ENCODE measurements at regions not wholly inside any gene's neighbourhood (a gene's known extent, or its start where the extent isn't known, plus 50 kb on each side); places are given as distances from the start of the nearest gene placed in this dataset.
"Not testable (repeated sequence)": the region's sequence is repeated elsewhere in the genome, so short reads cannot be mapped to it uniquely, and the experiment has no call there.

- DNase-seq: no peak
Measured at GRCh38 chr2:146429366-146429765, 1415.5 kb upstream of the ACVR2A start.

GRCh38 chr2:146417942-146418341 lies 1426.9 kb upstream of the ACVR2A start:
- no peak for DNase-seq

GRCh38 chr2:146415291-146415690 lies 1429.5 kb upstream of the ACVR2A start:
- DNase-seq: peak; percentile 75

- DNase-seq: no peak
Measured at GRCh38 chr2:146414456-146414855, 1430.4 kb upstream of the ACVR2A start.

GRCh38 chr2:146413086-146413610 lies 1431.7 kb upstream of the ACVR2A start:
- no peak for DNase-seq

- DNase-seq: no peak
Measured at GRCh38 chr2:146412625-146413024, 1432.2 kb upstream of the ACVR2A start.

- not testable (repeated sequence) for DNase-seq
Measured at GRCh38 chr2:146405402-146406309, 1439.2 kb upstream of the ACVR2A start.

GRCh38 chr2:146403546-146404160 lies 1441.2 kb upstream of the ACVR2A start:
- DNase-seq: not testable (repeated sequence)

GRCh38 chr2:146392631-146393030 lies 1452.2 kb upstream of the ACVR2A start:
- no peak for DNase-seq

GRCh38 chr2:146392186-146392585 lies 1452.6 kb upstream of the ACVR2A start:
- no peak for DNase-seq

GRCh38 chr2:146388757-146389156 lies 1456.1 kb upstream of the ACVR2A start:
- no peak for DNase-seq

- no peak for DNase-seq
Measured at GRCh38 chr2:146386096-146386495, 1458.7 kb upstream of the ACVR2A start.

- DNase-seq: no peak
Measured at GRCh38 chr2:146385031-146385430, 1459.8 kb upstream of the ACVR2A start.

GRCh38 chr2:146376511-146377064 lies 1468.2 kb upstream of the ACVR2A start:
- DNase-seq: no peak

GRCh38 chr2:146374505-146374904 lies 1470.3 kb upstream of the ACVR2A start:
- DNase-seq: no peak

- DNase-seq: not testable (repeated sequence)
Measured at GRCh38 chr2:146371364-146371763, 1473.5 kb upstream of the ACVR2A start.

- DNase-seq: no peak
Measured at GRCh38 chr2:146370826-146371225, 1474.0 kb upstream of the ACVR2A start.

GRCh38 chr2:146366276-146366675 lies 1478.6 kb upstream of the ACVR2A start:
- no peak for DNase-seq

GRCh38 chr2:146365041-146365440 lies 1479.8 kb upstream of the ACVR2A start:
- no peak for DNase-seq

GRCh38 chr2:146363731-146364130 lies 1481.1 kb upstream of the ACVR2A start:
- no peak for DNase-seq

GRCh38 chr2:146351689-146352088 lies 1493.1 kb upstream of the ACVR2A start:
- no peak for DNase-seq

GRCh38 chr2:146349334-146349733 lies 1495.5 kb upstream of the ACVR2A start:
- no peak for DNase-seq

- DNase-seq: no peak
Measured at GRCh38 chr2:146324951-146325350, 1519.9 kb upstream of the ACVR2A start.

- DNase-seq: no peak
Measured at GRCh38 chr2:146323564-146323963, 1521.3 kb upstream of the ACVR2A start.
